LNCAP (cell line): ENCODE measurements at regions not wholly inside any gene's neighbourhood (a gene's known extent, or its start where the extent isn't known, plus 50 kb on each side); places are given as distances from the start of the nearest gene placed in this dataset.

Experiments used
- TF ChIP-seq, protein P1 (sequence below): fragments of 450-650 bp; IDR thresholded peaks from 2 replicates; pipeline ENCODE4 v1.5.1; 2017; ENCODE audit warnings: mild to moderate bottlenecking

DNA sequence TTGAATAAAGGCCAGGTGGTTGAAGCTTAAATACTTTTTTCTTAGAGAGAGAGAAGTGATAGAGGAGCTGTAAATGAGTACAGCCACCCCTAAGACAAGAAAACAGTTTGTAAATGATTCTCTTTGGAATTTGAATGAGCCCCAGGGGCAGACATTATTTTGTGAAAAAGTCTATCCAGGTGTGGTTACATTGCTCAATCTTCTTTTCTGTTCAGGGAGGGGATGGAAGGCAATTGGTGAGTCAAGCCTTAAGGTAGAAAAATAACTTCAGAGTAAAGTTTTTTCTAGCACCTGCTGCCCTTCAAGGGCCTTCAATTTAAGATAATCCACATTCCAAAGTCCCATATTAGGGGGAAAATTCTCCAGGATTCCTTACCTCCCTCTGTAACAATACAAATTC lies 646.7 kb downstream of the PDHA2 start:
- TF ChIP-seq, protein P1, sequence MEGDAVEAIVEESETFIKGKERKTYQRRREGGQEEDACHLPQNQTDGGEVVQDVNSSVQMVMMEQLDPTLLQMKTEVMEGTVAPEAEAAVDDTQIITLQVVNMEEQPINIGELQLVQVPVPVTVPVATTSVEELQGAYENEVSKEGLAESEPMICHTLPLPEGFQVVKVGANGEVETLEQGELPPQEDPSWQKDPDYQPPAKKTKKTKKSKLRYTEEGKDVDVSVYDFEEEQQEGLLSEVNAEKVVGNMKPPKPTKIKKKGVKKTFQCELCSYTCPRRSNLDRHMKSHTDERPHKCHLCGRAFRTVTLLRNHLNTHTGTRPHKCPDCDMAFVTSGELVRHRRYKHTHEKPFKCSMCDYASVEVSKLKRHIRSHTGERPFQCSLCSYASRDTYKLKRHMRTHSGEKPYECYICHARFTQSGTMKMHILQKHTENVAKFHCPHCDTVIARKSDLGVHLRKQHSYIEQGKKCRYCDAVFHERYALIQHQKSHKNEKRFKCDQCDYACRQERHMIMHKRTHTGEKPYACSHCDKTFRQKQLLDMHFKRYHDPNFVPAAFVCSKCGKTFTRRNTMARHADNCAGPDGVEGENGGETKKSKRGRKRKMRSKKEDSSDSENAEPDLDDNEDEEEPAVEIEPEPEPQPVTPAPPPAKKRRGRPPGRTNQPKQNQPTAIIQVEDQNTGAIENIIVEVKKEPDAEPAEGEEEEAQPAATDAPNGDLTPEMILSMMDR: no peak

DNA sequence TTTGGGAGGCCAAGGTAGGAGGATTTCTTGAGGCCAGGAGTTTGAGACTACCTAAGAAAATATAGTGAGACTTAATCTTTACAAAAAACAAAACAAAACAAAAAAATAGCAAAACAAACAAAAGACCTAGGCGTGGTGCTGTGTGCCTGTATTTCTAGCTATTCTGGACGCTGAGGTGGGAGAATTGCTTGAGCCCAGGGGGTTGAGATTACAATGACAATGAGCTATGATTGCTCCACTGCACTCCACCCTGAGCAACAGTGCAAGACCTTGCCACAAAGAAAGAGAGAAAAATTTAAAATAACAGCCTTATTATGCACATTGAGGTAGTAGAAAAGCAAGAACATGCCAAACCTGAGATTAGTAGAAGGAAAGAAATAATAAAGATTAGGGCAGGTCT lies 657.7 kb downstream of the PDHA2 start:
- TF ChIP-seq, protein P1: no peak

DNA sequence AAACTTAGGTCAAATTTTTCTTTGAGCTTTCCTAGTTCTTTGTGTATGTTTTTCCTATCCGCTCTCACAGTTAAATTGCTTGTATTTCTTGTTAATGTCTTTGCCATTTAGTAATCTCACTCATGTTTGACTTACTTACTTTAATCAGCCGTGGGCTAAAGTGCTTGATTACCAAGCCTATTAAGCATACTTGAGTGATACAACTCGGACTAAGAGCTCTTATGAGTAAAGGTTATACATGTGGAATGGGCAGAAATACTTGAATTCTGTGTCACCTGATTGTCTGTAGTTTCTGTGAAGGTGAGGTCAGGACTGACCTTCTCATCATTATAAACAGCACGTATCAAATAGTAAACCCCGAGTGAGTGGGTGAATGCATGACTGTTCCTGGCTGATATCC lies 664.5 kb downstream of the PDHA2 start:
- TF ChIP-seq, protein P1: no peak

DNA sequence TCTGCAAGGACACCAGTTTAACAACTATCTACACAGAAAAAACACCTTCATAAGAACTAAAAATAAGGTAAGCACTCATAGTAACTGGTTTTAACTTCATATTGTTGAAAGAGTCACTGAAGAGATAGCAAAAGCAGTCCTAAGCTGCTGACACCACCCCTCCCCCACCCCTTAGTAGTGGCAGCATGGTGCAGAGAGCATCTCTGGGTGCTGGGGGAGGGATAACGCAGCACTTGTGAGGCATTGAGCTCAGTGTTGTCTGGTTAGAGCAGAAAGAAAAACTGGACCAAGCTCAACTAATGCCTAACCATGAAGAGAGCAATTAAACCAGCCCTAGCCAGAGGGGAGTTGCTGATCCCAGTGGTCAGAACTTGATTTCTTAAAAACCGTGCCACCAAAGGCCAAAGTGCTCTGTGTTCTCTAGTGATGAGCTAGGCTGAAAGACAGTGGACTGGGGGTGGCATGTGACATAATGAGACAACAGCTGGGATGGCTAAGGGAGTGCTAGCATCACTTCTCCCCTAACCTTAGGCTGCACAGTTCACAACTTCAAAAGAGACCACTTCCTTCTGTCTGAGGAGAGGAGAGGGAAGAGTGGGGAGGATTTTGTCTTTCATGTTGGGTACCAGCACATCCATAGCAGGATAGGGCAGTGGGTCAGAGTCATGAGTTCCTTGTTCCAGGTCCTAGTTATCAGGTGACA lies 669.3 kb downstream of the PDHA2 start:
- TF ChIP-seq, protein P1: no peak

DNA sequence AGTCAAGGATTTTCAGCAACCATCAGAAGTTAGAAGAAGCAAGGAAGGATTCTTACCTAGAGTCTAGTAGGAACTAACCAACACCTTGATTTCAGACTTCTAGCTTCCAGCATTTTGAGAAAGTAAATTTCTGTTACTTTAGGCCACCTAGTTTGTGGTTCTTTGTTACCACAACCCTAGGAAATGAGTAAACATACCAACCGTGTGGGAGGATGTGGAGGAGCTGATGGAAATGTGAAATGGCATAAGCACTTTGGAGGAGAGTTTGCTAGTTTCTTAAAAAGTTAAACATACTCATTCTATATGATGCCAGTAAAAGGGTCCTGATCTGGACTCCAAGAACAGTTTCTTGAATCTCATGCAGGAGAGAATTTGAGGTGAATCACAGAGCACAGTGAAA lies 679.4 kb downstream of the PDHA2 start:
- TF ChIP-seq, protein P1: no peak

DNA sequence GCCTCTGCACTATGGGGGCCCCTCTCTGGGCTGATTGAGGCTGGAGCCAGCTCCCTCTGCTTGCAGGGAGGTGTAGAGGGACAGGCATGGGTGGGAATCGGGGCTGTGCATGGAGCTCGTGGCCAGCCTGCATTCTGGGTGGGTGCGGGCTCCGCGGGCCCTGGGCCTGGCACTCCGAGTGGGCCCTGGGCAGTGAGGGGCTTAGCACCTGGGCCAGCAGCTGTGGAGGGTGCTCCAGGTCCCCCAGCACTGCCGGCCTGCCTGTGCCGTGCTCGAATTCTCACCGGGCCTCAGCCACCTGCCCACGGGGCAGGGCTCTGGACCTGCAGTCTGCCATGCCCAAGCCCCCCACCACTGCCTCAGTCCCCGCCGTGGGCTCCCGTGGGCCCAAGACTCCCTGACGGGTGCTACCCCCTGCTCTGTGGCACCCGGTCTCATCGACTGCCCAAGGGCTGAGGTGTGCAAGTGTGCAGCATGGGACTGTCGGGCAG lies 681.2 kb downstream of the PDHA2 start:
- TF ChIP-seq, protein P1: no peak

DNA sequence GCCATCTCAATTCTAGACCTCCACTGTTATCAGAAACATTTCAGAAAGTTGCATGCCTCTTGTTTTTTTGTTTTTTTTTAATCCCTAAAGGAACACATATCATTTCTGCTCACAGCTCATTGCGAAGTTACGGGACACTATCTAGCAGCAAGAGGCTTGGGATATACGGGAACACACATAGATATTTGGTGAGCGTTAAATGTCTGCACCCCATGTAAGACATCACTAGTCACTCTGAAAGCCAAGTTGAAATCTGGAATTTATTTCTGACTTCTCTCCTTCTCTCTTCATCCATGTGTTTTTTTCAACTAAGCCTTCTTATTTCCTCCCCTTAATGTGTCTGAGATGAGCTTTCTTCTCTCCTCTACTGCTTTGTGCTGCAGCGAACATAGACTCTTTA lies 683.7 kb downstream of the PDHA2 start:
- TF ChIP-seq, protein P1: no peak
